ENCODE measurements at regions not wholly inside any gene's neighbourhood (a gene's known extent, or its start where the extent isn't known, plus 50 kb on each side); places are given as distances from the start of the nearest gene placed in this dataset.

DNA sequence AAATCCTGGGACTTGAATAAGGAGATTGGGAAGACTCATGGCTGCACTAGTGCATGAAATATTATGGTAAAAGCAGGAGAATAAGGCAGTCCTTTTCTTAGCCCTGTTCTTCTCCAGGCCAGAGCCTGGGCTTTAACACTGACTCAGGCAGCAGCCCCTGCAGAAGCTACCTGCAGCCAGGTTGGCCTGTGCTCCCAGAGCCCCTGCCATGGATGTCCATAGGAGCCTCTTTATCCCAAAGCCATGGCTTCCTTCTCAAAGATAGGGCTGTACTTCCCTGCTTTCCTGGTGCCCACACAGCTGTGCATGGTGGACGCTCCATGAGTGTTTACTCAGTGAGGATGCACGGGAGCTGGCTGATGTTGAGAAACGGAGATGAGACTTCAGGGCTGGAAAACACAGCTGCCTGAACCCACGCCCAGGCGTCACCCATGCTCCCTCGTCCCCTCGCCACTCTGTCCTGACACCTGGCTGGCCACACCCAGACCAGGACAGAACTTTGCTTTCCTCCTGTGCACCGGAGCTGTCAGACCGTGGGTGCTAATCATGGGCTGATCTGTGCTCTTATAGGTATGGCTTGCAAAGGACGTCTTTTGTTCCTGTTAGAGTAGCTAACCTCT lies 135.5 kb downstream of the GLI2 start:
- Histone ChIP-seq H3K36me3 (ENCODE audit: control insufficient read depth, insufficient read depth, low read length) (no peaks in the 10 kb centered on the region), H3K9ac (no peak overlapping the region), H3K27me3 (ENCODE audit: control insufficient read depth, insufficient read depth, low read length) (no peaks in the 10 kb centered on the region), H3K79me2 (no peaks in the 10 kb centered on the region), H3K4me3 (ENCODE audit: low read depth, low read length) (no peak overlapping the region), H3K4me2 (ENCODE audit: low read length) (no peak overlapping the region), H2AFZ (no peak overlapping the region), H3K9me3 (ENCODE audit: control insufficient read depth, low read length) (no peaks in the 10 kb centered on the region), H3K4me1 (no peaks in the 10 kb centered on the region), H3K27ac (no peak overlapping the region)
- TF ChIP-seq CTCF (IDR thresholded peaks at IDR 0.05): no peak

DNA sequence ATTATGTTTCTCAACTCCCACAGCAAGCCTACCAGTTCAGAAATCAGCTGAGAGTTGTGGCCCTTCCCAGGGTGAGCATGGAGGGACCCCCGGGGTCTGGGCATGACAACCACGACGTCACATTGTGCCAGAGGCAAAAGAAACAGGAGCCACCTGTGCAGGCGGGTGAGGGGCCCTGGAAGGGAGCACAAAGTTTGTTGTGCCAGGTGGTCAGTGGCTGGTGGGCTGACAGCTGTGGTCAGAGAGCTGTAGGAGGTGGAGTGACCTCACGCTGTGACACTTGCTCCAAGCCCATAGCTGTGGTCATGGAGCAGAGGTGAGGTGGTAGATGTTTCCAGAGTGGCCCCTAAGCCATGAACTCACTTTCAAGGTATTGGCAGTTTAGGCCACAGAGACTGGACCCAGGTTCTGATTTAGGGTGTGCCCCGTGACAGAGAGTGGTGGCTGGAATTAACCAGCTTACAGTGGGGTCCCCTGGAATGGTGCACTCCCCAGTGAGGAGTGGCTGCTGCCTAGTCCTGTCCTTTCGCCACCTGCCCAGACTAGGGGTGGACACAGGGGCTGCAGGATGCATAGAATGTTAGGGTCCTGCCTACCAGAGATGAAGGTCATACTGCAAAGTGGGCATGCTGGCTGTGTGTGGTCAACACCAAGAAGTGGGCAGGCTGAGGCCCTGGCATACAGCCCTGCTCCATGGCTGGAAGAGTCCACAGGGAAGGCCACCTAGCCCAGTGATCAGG lies 136.4 kb downstream of the GLI2 start:
- H3K9ac ChIP-seq: no peak overlapping the region
- no peak overlapping the region for H2AFZ ChIP-seq
- H3K36me3 ChIP-seq (ENCODE audit: control insufficient read depth, insufficient read depth, low read length): no peaks in the 10 kb centered on the region
- no peaks in the 10 kb centered on the region for H3K9me3 ChIP-seq (ENCODE audit: control insufficient read depth, low read length)
- H3K4me2 ChIP-seq (ENCODE audit: low read length): no peak overlapping the region
- no peak overlapping the region for H3K4me3 ChIP-seq (ENCODE audit: low read depth, low read length)
- no peaks in the 10 kb centered on the region for H3K4me1 ChIP-seq
- H3K27me3 ChIP-seq (ENCODE audit: control insufficient read depth, insufficient read depth, low read length): no peaks in the 10 kb centered on the region
- no peaks in the 10 kb centered on the region for H3K79me2 ChIP-seq
- no peak overlapping the region for H3K27ac ChIP-seq
- no peak for TF ChIP-seq CTCF (IDR thresholded peaks at IDR 0.05)

DNA sequence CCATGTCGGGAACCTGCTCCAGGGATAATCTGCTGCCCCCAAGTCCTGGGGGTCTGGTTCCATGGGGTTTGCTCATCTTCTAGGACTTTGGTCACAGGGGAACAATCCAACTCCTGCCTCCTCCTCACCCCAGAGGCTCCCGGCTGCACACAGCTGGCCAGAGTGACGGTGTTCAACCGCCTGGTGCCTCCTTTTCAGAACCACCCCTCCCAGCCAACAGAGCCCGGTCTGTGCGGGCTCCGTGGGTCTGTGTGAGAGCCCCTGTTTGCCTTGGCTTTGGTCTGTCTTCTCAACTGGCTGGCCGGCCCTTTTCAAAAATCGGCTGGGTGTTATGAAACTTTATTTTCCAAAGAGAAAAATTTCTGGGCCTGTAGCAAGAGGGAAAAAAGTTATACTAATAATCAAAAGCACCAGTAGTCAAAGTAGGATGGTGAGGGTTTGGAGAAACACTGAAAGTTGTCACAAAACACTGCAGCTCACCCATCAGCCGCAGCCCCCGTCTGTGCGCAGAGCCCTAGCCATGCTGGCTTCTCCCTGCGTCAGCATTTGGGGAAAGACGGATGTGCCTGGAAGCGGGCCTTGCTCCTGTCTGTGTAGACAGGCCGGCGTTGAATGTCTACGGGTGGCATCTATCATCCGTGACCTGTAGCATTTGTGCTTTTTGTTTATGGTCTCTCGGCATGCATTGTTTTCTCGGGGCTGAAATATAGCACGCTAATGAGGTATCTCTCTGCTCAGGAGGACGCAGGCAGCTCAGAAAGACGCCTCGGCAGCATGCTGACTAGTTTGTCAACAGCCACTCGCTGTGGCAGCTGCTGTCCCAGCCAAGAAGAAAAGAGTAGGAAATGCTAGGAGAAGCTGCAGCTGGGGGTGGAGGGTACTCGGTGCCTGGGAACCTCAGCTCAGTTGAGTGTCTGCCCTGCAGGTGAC lies 138.6 kb downstream of the GLI2 start:
- Histone ChIP-seq H3K4me3 (ENCODE audit: low read depth, low read length) (no peak overlapping the region), H3K4me2 (ENCODE audit: low read length) (no peak overlapping the region), H3K9me3 (ENCODE audit: control insufficient read depth, low read length) (no peaks in the 10 kb centered on the region), H2AFZ (peak overlapping the region; percentile 34), H3K9ac (no peak overlapping the region), H3K79me2 (no peaks in the 10 kb centered on the region), H3K27ac (no peak overlapping the region), H3K27me3 (ENCODE audit: control insufficient read depth, insufficient read depth, low read length) (no peaks in the 10 kb centered on the region), H3K4me1 (no peaks in the 10 kb centered on the region), H3K36me3 (ENCODE audit: control insufficient read depth, insufficient read depth, low read length) (no peaks in the 10 kb centered on the region)
- TF ChIP-seq CTCF (IDR thresholded peaks at IDR 0.05): no peak

DNA sequence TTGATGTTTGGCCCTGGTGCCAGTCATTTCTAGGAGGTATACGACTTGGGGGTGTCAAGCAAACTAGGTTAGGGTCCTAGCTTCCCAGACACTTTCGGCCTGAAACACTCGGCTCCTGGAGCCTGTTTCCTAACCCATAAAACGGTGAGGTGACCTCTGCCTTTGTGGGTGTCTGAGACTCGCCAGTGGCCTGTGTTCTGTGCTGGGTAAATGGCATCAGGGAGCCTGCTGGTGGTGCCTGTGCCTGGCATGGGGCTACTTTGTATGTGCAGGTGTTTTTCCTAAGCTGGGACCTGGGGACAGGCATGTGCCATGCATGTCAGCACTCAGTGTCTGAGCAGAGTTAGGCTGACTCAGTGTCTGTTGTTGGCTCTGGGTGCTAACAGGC lies 139.2 kb downstream of the GLI2 start:
- H3K4me3 ChIP-seq (ENCODE audit: low read depth, low read length): no peak overlapping the region
- no peak overlapping the region for H3K4me2 ChIP-seq (ENCODE audit: low read length)
- H3K36me3 ChIP-seq (ENCODE audit: control insufficient read depth, insufficient read depth, low read length): no peaks in the 10 kb centered on the region
- H3K4me1 ChIP-seq: no peaks in the 10 kb centered on the region
- no peaks in the 10 kb centered on the region for H3K9me3 ChIP-seq (ENCODE audit: control insufficient read depth, low read length)
- no peak overlapping the region for H2AFZ ChIP-seq
- TF ChIP-seq CTCF (IDR thresholded peaks at IDR 0.05): no peak
- H3K27me3 ChIP-seq (ENCODE audit: control insufficient read depth, insufficient read depth, low read length): no peaks in the 10 kb centered on the region
- H3K9ac ChIP-seq: no peak overlapping the region
- H3K27ac ChIP-seq: no peak overlapping the region
- H3K79me2 ChIP-seq: no peaks in the 10 kb centered on the region

Measured in parathyroid adenoma (tissue), 2 donors.